HCT116 (cell line): ENCODE measurements at regions not wholly inside any gene's neighbourhood (a gene's known extent, or its start where the extent isn't known, plus 50 kb on each side); places are given as distances from the start of the nearest gene placed in this dataset.

ENCODE experiments used
- ATAC-seq: fragments of 200-7000 bp; cut with Tn5 transposase; 2 replicates; pipeline ENCODE4 v1.9.1; 2020; ENCODE audit warnings: mild to moderate bottlenecking, moderate library complexity
- BruUV-seq: library from RNA; stranded (reverse); fragments of 400-500 nt; replicated peaks from 2 replicates; lab custom pipeline; 2021; lab: Mats Ljungman, UMichigan
- CTCF ChIA-PET: fragments of 300-600 bp; sonication (Branson Sonifier 250); formaldehyde crosslinking; loops from one replicate; lab custom pipeline; 2021; ENCODE audit warnings: antibody characterized with exemption; lab: Charles Lee
- POLR2A ChIA-PET: fragments of 300-600, 350-600 bp; sonication (Branson Sonifier 250); formaldehyde crosslinking; loops from one replicate; lab custom pipeline; 2021; ENCODE audit warnings: antibody characterized with exemption; lab: Charles Lee
- RAD21 ChIA-PET, 2 experiments: fragments of 300-600 bp; sonication (Branson Sonifier 250); formaldehyde crosslinking; loops; one replicate each; lab custom pipeline; 2023; ENCODE audit warnings: low total read pairs in 2 of 2; ENCODE audit not compliant: uncharacterized antibody in 2 of 2, unreplicated experiment in 2 of 2, low non-redundant PET in 1 of 2; lab: Charles Lee
- DNase-seq: peaks from one replicate; pipeline ENCODE4 v3.0.0-alpha.2; 2010; ENCODE audit warnings: low read depth, low spot score
- H2AFZ ChIP-seq: fragments of 200-600 bp; shearing (Covaris generic), sonication (generic); 2 replicates; pipeline ENCODE4 v1.6.1; 2017; ENCODE audit warnings: low read depth, mixed run types, mixed read lengths, antibody characterized with exemption, low read length; ENCODE audit not compliant: poor library complexity, severe bottlenecking
- H3K27ac ChIP-seq: 2 replicates; pipeline ENCODE4 v1.5.1; 2012; ENCODE audit warnings: low read depth, low read length
- H3K27me3 ChIP-seq: fragments of 200-600 bp; sonication (generic); 2 replicates; pipeline ENCODE4 v1.6.1; 2016; ENCODE audit warnings: mixed run types, low read length, mixed read lengths; ENCODE audit not compliant: insufficient read depth
- H3K36me3 ChIP-seq, 2 experiments: fragments of 200-500 bp in 1 of 2; fragments of 200-600 bp in 1 of 2; sonication (Bioruptor generic) in 1 of 2; sonication (generic) in 1 of 2; 2 replicates each; pipeline versions ENCODE4 v1.5.1 to v1.6.1; 2014 to 2016; ENCODE audit warnings: low read length in 2 of 2, inconsistent platforms in 1 of 2, mixed read lengths in 1 of 2, mixed run types in 1 of 2; ENCODE audit not compliant: insufficient read depth in 2 of 2, control insufficient read depth in 1 of 2
- H3K4me1 ChIP-seq, 2 experiments: fragments of 200-600 bp in 1 of 2; sonication (generic) in 1 of 2; 2 replicates each; pipeline versions ENCODE4 v1.5.1 to v1.6.1; 2012 to 2017; ENCODE audit warnings: low read length in 2 of 2, inconsistent platforms in 1 of 2, mild to moderate bottlenecking in 1 of 2, mixed read lengths in 1 of 2, mixed run types in 1 of 2, moderate library complexity in 1 of 2; ENCODE audit not compliant: insufficient read depth in 2 of 2, control insufficient read depth in 1 of 2
- H3K4me2 ChIP-seq: fragments of 200-600 bp; sonication (generic); 2 replicates; pipeline ENCODE4 v1.6.1; 2017; ENCODE audit warnings: mixed run types, low read length, mixed read lengths
- H3K4me3 ChIP-seq, 2 experiments: fragments of 200-600 bp in 1 of 2; sonication (generic) in 1 of 2; replicated peaks in 1 of 2; 2 replicates each; pipeline ENCODE4 v1.5.1; 2011 to 2016; ENCODE audit warnings: low read length in 2 of 2, control low read depth in 1 of 2, low read depth in 1 of 2, mild to moderate bottlenecking in 1 of 2, mixed read lengths in 1 of 2, mixed run types in 1 of 2
- H3K79me2 ChIP-seq: fragments of 200-600 bp; sonication (generic); 2 replicates; pipeline ENCODE4 v1.6.1; 2017; ENCODE audit warnings: mild to moderate bottlenecking, mixed run types, low read length, moderate library complexity, mixed read lengths; ENCODE audit not compliant: insufficient read depth
- H3K9ac ChIP-seq: fragments of 200-600 bp; sonication (generic); 2 replicates; pipeline ENCODE4 v1.6.1; 2016; ENCODE audit warnings: low read length, mixed read lengths
- H3K9me2 ChIP-seq: fragments of 200-600 bp; sonication (generic), shearing (Covaris generic); 2 replicates; pipeline ENCODE4 v1.6.1; 2017; ENCODE audit warnings: mixed run types, mild to moderate bottlenecking, moderate library complexity; ENCODE audit not compliant: insufficient read depth
- H3K9me3 ChIP-seq, 2 experiments: fragments of 200-500 bp in 1 of 2; fragments of 200-600 bp in 1 of 2; sonication (Bioruptor generic) in 1 of 2; sonication (generic) in 1 of 2; 2 replicates each; pipeline ENCODE4 v1.6.1; 2014 to 2017; ENCODE audit warnings: low read length in 2 of 2, mixed read lengths in 2 of 2, inconsistent platforms in 1 of 2, low read depth in 1 of 2, mild to moderate bottlenecking in 1 of 2, mixed run types in 1 of 2, moderate library complexity in 1 of 2; ENCODE audit not compliant: control insufficient read depth in 1 of 2, insufficient read depth in 1 of 2
- H4K20me1 ChIP-seq: fragments of 200-600 bp; sonication (generic), shearing (Covaris generic); 2 replicates; pipeline ENCODE4 v1.6.1; 2017; ENCODE audit warnings: mixed run types, mild to moderate bottlenecking, moderate library complexity; ENCODE audit not compliant: insufficient read depth
- ATF3 ChIP-seq: IDR thresholded peaks from 2 replicates; pipeline ENCODE4 v1.6.1; 2012
- CBX3 ChIP-seq: IDR thresholded peaks from 2 replicates; pipeline ENCODE4 v1.6.1; 2012; ENCODE audit warnings: low read depth
- CEBPB ChIP-seq: IDR thresholded peaks from 2 replicates; pipeline ENCODE4 v1.6.1; 2012; ENCODE audit warnings: low read depth
- CTCF ChIP-seq, 3 experiments: fragments of 200-600 bp in 1 of 3; sonication (generic) in 1 of 3; IDR thresholded peaks in 2 of 3; conservative IDR thresholded peaks in 1 of 3; 2 replicates each; pipeline ENCODE4 v1.5.1; 2012 to 2017; ENCODE audit warnings: low read depth in 2 of 3, low read length in 2 of 3, antibody characterized with exemption in 1 of 3, borderline replicate concordance in 1 of 3, control low read depth in 1 of 3, mild to moderate bottlenecking in 1 of 3, mixed read lengths in 1 of 3, mixed run types in 1 of 3, moderate library complexity in 1 of 3; ENCODE audit not compliant: insufficient read depth in 1 of 3
- ELF1 ChIP-seq: IDR thresholded peaks from 2 replicates; pipeline ENCODE4 v1.6.1; 2012; ENCODE audit warnings: low read depth, borderline replicate concordance
- EZH2 ChIP-seq: fragments of 200-600 bp; sonication (generic); IDR thresholded peaks from 2 replicates; pipeline ENCODE4 v1.6.1; 2017; ENCODE audit warnings: antibody characterized with exemption, mixed run types
- FOSL1 ChIP-seq: IDR thresholded peaks from 2 replicates; pipeline ENCODE4 v1.6.1; 2012; ENCODE audit warnings: low read depth
- MAX ChIP-seq: IDR thresholded peaks from 2 replicates; pipeline ENCODE4 v1.6.1; 2012
- POLR2AphosphoS5 ChIP-seq: IDR thresholded peaks from 2 replicates; pipeline ENCODE4 v1.6.1; 2011; ENCODE audit warnings: mild to moderate bottlenecking, low read depth, low read length, moderate library complexity
- RAD21 ChIP-seq: IDR thresholded peaks from 2 replicates; pipeline ENCODE4 v1.6.1; 2012; ENCODE audit warnings: low read depth, mild to moderate bottlenecking
- SIN3A ChIP-seq: IDR thresholded peaks from 2 replicates; pipeline ENCODE4 v1.6.1; 2012; ENCODE audit warnings: low read depth
- SRF ChIP-seq: IDR thresholded peaks from 2 replicates; pipeline ENCODE4 v1.6.1; 2012; ENCODE audit warnings: low read depth
- TCF7L2 ChIP-seq: IDR thresholded peaks from 2 replicates; pipeline ENCODE4 v1.7.0; 2011; ENCODE audit warnings: borderline replicate concordance, inconsistent platforms; ENCODE audit not compliant: insufficient read depth, insufficient read length; ENCODE audit errors: extremely low read depth
- YY1 ChIP-seq: IDR thresholded peaks from 2 replicates; pipeline ENCODE4 v1.6.1; 2011; ENCODE audit warnings: low read length, low read depth, moderate library complexity, mild to moderate bottlenecking; ENCODE audit not compliant: insufficient replicate concordance; ENCODE audit errors: extremely low read depth
- ZFX ChIP-seq: fragments of 450-650 bp; IDR thresholded peaks from 2 replicates; pipeline ENCODE4 v1.6.1; 2017
- ZNF274 ChIP-seq: fragments of 200-500 bp; sonication (Bioruptor generic); IDR thresholded peaks from 2 replicates; pipeline ENCODE4 v1.6.1; 2014; ENCODE audit warnings: mild to moderate bottlenecking, low read depth, low read length, inconsistent platforms
- intact Hi-C: fragments of 100-400 bp; cut with micrococcal nuclease; formaldehyde crosslinking; loops from 2 replicates; pipeline ENCODE4 v1.10.0; 2022

- intact Hi-C loops = no loop called here
- Histone ChIP-seq H3K27ac (no peak overlapping the region), H3K4me3 (no peak overlapping the region), H3K79me2 (no peaks in the 10 kb centered on the region), H3K9me2 (peaks cover 3% of the 10 kb centered on the region; the same call in 1 of the 2 replicates), H3K36me3 (no peaks in the 10 kb centered on the region), H3K4me1 (no peaks in the 10 kb centered on the region), H3K9ac (no peak overlapping the region), H2AFZ (no peak overlapping the region), H3K9me3 (peaks cover 0 to 4% of the 10 kb centered on the region in 2 experiments; a peak in 1 of 4 replicates), H4K20me1 (no peaks in the 10 kb centered on the region), H3K27me3 (no peaks in the 10 kb centered on the region), H3K4me2 (no peak overlapping the region)
- ChIA-PET POLR2A (no interaction called here), CTCF (no interaction called here), RAD21 (no interaction called here)
- no peak for DNase-seq
- BruUV-seq = no TSS peak
- ATAC-seq = no peak
- TF ChIP-seq FOSL1 (no peak), TCF7L2 (no peak), RAD21 (no peak), POLR2AphosphoS5 (no peak), YY1 (no peak), SRF (no peak), EZH2 (no peak), CBX3 (no peak), ELF1 (no peak), SIN3A (no peak), ZFX (no peak), ATF3 (no peak), CEBPB (no peak), ZNF274 (no peak), CTCF (IDR thresholded peaks at IDR 0.05 in 2 of 3, conservative IDR thresholded peaks at IDR 0.05 in 1 of 3; ENCODE audit: borderline replicate concordance in 1 of 3, insufficient read depth in 1 of 3, low read depth in 2 of 3, low read length in 2 of 3) (no peak), MAX (no peak)
Measured at GRCh38 chr12:25045869-25046268, 97.0 kb upstream of the BCAT1 start.
